NK-92 treated with Interleukin-12 subunit alpha and Interleukin-12 subunit beta, amount 100 ng/mL, for 24 hours (cell line): ENCODE measurements at regions not wholly inside any gene's neighbourhood (a gene's known extent, or its start where the extent isn't known, plus 50 kb on each side); places are given as distances from the start of the nearest gene placed in this dataset.
"Not testable (repeated sequence)": the region's sequence is repeated elsewhere in the genome, so short reads cannot be mapped to it uniquely, and the experiment has no call there.

ENCODE experiments used
- DNase-seq: peaks from one replicate; lab custom pipeline; 2025; lab: John Stamatoyannopoulos, UW

DNA sequence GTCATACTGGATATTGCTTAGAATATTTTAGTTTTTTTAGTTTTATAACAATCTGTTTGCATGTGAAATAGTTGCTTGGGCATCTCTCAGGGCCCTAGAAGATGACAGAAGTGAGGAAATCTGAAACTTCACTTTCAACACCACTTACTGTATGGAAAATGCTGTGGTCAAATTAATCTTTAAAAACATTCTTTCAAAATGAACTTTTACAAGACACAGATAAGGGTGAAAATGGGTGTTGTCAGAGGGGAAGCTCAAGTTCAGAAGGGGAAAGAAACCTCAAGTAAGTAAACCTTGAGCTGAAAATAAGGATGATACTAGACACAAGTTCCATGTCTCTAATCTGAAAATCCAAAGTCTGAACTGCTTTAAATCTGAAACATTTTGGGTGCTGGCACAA, 1840.1 kb upstream of the RAG2 start:
- no peak for DNase-seq

DNA sequence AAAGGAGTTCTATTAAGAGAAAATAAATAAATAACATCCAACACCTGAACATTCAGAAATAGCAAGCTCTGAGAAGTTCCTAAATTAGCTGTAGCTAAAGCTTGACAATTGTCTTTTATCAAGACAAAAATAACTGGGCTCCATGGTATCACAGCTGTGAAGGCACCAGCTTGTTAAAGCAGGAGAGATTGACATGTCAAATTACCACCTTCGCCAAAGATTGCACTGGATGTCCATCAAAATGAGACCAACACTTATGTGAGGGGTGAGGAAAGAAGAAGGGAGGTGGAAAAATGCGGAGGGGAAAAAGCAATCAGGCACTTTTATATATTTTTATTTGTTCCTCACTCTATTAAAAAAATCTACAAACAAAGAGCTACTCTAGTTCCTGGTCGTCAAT, 1827.5 kb upstream of the RAG2 start:
- DNase-seq, result no peak

DNA sequence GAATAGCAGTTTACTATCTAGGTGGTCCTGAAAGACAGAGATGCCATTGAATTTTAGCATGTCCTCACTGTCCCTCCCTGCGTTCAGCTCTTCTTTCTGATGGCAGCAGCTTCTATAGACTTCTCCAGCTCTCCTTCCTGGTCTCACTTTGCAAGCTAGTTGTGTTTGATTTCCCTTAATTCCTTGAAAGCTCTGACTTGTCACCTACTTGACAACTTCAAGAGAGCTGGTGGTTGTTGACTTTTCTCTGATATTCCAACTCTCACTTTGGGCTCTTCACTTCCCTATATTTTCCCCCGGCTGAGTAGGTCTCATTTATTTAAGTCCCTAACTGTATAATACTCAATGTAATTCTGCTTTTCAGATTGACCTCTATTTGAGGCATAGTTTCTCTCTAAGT, 1825.0 kb upstream of the RAG2 start:
- DNase-seq, result no peak

DNA sequence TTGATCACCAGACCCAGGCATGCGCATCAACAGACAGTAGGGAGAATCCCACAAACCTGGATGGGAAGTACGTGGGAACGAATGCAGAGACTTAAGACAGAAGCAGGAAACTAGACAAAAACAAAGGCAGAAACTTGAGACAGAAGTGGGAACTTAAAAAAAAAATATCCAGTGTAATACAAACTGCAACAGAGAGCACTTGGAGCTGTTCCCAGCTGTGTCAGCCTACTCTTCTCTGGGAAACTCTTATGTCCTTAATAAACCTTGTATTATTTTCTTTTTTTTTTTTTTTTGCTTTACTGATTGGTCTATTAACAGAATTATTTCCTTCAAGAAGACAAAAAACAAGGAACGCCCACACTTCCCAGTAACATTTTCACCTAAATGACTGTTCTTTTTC, 1818.1 kb upstream of the RAG2 start:
- DNase-seq, result no peak

DNA sequence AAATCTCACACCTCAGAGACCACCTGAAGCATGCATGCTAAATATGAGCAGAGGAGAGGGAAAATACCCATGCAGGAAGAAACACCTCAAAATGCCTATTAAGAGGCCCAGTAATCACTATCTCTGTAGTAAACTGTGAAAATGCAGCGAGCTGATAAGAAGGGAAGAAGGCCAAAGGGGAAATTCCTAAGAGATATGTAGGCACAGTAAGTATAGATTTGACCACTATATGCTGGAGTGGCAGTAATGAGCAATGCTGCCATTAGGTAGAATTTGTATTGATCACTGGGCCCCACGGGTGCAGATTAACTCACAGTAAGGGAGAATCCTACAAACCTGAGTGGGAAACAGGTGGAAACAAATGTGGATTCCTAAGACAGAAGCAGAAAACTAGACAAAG, 1813.1 kb upstream of the RAG2 start:
- DNase-seq, result no peak

DNA sequence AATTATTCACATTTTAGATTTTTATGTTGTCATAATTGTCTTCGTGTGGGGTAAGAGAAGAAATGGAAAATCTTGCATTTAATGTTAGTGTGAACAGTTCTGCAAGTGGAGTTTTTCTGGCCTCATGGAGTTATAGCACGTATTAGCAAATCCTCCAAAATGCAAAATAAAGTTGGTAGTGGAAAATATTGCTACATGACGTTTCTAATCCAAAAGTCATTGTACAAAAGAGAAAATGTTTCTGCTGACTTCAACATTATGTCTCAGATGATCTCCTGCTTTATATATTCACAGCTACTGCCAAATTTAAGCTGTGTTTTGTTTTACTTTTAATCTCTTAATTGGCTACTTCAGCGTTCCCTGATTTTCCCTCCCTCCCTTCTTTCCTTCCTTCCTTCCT, 1804.0 kb upstream of the RAG2 start:
- no peak for DNase-seq

DNA sequence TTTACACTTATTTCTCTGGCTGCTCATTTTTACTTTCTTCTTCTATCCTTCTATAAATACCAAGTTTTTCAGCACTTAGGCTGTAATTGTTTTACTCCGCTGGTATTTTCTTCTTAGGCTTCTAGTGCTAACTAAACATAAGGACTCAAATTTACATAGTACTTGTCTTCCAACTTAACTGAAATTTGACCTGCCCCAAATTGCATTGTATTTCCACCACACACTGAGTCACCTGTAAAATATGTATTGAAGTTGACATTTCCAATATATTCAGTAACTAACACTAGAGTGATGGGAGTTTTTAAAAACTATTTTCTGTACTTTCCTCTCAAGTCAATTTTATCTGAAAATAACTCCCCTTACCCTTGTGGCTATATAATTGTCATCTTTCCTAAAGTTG, 1794.1 kb upstream of the RAG2 start:
- no peak for DNase-seq

DNA sequence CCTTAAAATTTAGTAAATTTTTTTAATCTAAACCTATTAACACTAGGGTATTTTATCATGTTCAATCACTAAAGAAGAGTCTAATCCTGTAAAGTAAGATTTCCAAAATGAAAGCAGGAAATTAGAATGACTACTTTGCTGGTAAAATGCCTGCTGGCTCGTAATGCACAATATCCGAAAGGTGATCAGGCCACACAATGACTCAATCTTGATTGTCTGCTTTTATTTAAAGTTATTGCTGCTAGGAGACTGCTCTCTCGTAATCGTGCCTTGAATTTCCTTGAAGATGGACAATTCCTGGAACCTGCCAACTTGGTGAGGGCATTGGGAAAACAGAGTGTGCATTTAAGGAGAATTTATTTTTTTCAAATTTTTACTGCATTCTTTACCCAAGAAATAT, 1786.5 kb upstream of the RAG2 start:
- no peak for DNase-seq

DNA sequence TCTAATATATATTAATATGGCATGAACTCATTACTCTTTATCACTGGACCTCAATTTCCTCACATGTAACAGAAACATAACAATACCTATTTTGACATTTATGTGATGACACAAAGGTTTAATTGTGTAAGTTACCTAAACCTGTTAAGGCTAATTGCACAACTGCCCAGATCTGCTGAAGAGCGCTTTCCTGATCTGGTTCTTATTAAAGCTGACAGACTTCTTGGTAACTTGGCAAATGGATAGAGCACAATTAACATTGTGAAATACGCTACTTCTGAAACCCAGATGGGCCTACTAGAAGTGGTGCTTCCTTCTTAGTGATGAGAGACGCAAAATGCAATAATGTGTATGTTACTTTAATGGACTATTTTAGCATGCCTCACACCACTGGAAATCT, 1767.2 kb upstream of the RAG2 start:
- DNase-seq, result no peak

DNA sequence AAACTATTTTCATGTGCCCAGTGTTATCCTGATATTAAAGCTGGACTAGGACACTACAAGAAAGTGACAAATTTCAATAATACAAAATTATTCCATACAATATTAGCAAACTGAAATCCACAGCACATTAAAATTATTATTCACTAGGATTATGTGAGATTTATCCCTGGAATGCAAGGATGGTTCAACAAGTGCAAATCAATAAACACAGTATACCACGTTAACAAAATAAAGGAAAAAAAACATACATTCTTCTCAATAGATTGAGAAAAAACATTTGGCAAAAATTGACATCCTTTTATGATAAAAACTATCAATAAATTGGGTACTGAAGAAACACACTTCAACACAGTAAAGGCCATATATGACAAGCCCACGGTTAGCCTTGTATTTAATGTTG, 1758.2 kb upstream of the RAG2 start:
- no peak for DNase-seq

DNA sequence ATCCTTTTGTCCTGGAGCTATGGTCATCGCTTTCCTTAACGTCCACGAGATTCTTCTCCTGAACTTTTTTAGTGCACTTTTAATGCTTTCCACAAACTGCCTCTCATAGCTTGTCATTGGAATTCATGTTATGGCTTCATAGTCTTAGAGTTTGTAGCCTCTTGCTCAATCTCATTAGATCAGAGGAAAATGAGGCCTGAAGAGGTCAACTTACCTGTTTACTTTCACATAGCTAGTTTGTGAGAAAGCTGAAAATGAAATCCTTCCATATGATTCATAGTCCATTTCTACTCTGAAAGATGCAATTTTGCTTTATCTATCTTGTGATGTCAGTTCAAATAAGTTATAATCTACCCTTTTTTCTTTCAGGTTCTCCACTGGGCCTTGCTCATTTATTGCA, 1747.2 kb upstream of the RAG2 start:
- no peak for DNase-seq

DNA sequence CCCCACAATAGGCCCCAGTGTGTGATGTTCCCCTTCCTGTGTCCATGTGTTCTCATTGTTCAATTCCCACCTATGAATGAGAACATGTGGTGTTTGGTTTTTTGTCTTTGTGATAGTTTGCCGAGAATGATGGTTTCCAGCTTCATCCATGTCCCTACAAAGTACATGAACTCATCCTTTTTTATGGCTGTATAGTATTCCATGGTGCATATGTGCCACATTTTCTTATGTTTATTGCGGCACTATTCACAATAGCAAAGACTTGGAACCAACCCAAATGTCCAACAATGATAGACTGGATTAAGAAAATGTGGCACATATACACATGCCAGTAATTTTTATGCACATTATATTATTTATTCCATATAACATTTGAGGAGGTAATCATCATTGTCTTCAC, 1743.6 kb upstream of the RAG2 start:
- DNase-seq, result not testable (repeated sequence)

DNA sequence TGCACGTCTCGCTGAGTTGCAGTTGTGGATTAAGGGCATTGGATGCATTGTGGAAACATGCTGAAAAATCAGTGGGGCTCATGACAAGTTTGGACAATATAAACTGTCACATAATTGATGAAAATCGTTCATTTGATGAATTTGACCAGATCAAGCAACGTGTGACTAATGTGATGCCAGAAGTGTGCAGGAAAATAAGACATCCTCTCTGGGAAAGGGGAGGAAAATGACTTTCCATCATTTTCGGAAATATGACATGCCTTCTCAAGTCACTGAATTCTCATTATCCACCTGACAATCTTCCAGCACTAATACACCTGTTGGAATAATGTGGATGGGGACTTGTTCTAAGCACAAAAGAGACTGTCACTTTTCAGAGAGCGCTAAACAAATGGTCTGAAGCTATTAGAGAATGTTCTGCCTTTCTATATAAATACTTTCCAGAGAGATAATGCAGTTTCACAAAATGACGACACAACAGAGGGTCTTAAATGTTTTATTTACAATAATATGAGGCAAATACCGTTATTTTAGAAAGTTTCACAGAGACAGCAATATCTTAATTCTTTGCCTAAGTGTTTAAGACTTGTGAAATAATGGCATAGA, 1741.9 kb upstream of the RAG2 start:
- no peak for DNase-seq

DNA sequence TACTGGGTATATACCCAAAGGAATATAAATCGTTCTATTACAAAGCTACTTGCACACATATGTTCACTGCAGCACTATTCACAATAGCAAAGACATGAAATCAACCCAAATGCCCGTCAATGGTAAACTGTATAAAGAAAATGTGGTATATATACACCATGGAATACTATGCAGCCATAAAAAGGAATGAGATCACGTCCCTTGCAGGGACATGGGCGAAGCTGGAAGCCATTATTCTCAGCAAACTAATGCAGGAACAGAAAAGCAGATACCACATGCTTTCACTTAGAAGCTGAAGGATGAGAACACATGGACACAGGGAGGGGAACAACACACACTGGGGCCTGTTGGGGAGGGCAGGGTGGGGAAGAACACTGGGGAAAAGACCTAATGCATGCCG, 1740.0 kb upstream of the RAG2 start:
- DNase-seq, result not testable (repeated sequence)

DNA sequence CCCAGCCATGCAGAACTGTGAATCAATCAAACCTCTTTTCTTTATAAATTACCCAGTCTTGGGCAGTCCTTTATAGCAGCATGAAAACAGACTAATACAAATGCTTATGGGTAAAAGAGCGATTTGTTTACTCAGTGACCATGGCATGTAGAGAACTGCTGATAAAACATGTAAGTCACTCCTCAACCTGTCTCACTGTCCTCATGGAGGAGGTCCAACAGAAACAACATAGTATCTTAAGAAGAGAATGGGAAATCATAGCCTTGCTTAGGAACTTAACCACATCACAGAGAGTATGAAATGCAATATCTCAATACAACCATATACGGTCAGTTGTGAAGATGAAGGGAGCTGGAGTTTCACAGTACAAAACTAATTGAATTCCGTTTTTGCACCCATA, 1734.0 kb upstream of the RAG2 start:
- no peak for DNase-seq

DNA sequence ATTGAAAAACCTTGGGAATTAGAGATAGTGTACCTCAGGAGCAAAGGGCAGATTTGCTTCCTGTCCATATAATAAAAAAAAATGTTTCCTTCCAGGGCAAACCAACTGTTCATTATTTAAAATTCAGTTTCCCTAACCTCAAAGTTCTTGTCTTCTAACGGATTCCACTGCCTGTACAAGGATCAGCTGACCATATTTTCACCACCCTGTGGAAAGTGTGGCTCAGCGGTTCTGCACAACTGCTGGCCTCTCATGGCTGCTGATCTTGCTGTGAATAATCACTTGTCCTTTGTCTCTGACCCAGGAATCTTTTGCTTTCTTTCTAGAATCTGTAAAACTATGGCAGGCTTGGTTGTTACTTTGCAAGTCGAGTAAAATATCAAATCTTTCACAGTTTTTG, 1732.5 kb upstream of the RAG2 start:
- DNase-seq, result no peak

DNA sequence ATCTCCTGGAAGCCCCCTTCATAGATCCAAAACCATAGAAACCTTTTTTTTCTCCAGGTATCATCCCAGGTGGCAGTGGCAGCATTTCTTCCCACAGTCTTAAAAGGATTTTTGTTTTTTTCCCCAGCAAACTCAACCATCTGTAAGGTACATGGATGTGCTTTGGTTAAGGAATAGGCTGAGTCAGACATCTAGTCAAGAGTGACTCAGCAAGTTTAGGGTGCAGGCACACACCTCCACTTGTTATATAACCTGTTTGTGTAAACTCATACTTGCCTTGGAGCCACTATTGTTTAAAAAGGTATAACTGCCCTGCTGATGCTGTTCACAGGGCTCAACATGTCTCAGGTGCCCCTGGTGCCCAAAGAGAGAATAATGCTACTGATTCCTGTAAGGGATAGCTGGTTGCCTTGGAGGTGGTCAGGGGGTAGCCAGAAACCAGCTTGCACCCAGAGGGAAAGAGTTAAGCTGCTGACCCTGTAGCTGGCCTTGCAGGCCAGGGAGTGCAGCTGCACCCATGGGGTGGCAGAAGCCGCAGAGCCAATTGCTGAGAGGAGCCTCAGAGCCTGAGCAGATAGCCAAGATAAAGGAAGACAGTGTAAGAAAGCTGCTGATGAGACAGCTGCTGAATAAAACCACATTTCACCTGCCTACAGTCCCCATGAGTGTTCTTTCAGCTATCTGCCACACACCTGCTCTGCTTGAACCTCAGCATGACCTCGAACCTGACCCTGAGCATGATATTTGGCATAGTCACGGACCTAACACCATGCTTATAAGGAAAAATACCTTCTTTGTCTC, 1726.1 kb upstream of the RAG2 start:
- DNase-seq, result no peak

DNA sequence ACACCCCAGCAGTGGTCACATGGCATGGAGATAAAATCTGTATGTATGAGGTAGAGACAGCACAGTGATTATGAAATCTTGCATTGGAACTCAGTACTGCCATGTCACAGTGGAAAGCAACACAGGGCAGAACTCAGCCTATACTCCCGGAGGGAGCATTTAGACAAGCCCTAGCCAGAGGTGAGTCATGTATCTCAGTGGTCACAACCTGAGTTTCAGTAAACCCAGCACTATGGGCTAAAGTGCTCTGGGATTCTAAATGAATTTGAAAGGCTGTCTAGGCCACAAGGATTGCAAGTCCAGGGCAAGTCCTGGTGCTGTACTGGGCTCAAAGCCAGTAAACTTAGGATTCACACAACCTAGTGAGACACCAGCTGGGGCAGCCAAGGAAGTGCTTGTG, 1717.1 kb upstream of the RAG2 start:
- DNase-seq, result no peak

DNA sequence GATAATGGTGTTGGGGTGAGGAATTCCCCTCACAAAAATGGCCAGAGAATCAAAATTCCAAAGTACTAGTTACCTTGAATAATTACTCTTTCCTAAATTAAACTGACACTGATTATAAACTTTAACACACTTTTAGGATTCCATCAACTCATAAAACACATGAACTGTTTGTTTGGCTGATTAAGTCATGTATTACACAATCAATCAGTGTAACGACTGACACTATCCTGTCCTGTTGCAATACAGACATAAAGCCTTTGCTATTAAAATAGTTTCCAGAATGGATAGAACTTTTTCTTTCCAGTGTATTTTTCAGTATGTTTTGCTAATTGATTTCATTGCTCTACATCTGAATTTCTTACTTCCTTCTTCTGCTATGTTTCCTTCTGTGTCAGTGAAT, 1709.4 kb upstream of the RAG2 start:
- DNase-seq, result no peak

DNA sequence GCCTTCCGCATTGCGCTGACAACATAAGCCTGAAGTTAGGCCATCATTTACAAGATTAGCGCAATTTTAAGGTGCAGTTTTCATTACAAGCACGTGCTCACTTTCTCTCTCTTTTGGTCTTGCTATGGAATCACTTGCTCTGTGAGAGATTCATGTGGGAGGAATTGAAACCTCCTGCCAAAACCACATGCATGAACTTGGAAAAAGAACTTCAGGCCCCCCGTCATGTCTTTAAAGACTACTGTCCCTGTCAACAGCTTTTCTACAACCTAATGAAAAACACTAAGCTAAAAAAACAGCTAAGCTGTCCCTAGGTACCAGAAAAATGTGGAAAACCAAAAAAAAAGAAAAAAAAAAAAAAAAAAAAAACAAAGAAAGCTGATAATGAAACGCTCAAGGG, 1707.6 kb upstream of the RAG2 start:
- no peak for DNase-seq

DNA sequence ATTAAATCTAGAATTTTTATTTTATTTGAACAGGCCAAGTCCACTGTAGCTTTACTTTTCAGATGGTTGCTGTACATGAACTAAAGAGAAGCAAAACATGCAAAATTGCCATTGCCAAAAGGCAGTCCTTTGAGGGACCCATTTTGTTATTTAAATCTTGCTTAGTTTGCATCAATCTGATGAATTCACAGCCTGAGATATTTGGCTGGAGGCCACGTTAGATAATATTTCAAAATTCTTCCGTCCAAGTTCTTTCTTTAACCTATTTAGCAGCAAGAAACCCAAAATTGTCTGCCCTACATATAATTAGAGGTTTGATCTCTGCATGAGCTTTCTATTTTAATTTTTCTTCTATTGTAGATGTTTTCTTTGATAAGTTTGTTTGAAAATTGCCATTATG, 1706.9 kb upstream of the RAG2 start:
- no peak for DNase-seq

DNA sequence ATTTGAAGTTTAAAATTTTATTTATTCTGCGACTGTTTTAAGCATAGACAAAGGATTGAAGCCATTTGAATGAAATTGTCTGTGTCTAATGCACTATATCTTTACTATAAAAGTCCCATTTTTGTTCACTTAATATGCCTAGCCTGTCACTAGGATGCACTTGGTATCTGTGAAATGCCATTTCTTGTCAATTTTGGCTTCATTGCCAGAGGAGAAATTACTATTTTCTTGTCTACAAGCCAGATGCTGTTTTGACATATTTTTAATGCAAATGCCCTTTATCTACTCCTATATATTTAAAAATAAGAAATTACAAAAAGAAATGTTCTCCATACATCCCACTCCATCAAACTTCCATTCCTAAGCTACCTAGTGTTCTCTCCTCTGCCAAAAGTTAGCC, 1704.5 kb upstream of the RAG2 start:
- DNase-seq, result no peak

DNA sequence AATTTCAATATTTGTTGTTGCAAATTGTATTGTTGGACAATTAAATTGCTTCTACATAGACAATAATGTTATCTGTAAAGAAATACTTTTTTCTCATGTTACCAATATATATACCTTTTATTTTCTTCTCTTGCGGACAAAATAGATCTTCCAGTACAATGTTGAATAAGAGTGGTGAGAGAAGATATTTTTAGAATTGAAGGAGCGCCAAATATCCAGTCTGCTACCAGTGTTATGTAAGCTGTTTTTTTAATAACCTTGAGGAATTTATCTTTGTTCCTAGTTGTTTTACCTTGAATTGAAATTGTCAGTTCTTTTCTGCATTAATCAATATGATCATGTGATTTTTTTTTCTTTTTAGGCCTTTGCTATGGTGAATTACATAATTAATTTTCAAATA, 1702.5 kb upstream of the RAG2 start:
- no peak for DNase-seq

DNA sequence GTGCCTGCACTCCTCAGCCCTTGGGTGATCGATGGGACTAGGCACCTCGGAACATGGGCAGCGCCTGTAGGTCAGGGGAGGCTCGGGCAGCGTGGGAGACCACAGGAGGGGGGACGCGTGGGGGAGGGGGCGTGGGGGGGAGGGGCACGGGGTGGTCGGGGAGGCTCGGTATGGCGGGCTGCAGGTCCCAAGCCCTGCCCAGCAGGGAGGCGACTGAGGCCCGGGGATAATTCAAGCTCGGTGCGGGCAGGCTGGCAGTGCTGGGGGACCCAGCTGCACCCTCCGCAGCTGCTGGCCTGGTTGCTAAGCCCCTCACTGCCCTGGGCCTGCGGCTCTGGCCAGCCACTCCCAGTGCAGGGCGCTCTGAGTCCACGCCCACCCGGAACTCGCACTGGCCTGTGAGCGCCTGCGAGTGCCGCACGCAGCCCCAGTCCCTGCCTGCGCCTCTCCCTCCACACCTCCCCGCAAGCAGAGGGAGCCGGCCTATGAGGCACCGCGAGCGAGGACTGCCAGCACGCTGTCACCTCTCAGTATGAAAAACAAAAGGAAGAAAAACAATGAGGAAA, 1698.3 kb upstream of the RAG2 start:
- no peak for DNase-seq
